K562 (cell line): ENCODE measurements at regions not wholly inside any gene's neighbourhood (a gene's known extent, or its start where the extent isn't known, plus 50 kb on each side); places are given as distances from the start of the nearest gene placed in this dataset.

Source experiments
- ATAC-seq: fragments of 200-7000 bp; cut with Tn5 transposase; 3 replicates; pipeline ENCODE4 v1.9.1; 2020; ENCODE audit warnings: moderate library complexity
- BruUV-seq: library from RNA; stranded (reverse); fragments of 400-500 nt; replicated peaks from 2 replicates; lab custom pipeline; 2021; lab: Mats Ljungman, UMichigan
- CTCF ChIA-PET: fragments of 300-600 bp; formaldehyde crosslinking; extraction: SDS; loops from one replicate; lab custom pipeline; 2021; ENCODE audit warnings: low intra/inter-chr PET ratio; lab: Yijun Ruan, JAX
- POLR2A ChIA-PET: fragments of 300-600, 350-650 bp; sonication (Branson Sonifier 250); formaldehyde crosslinking; extraction: SDS; loops from one replicate; lab custom pipeline; 2021; ENCODE audit warnings: antibody characterized with exemption, inconsistent platforms; lab: Yijun Ruan, JAX
- DNase-seq, 4 experiments: peaks; one replicate each; pipeline versions ENCODE4 v3.0.0 to v3.0.0-alpha.2; 2011 to 2018; ENCODE audit warnings: low spot score in 3 of 4, mixed read lengths in 3 of 4; ENCODE audit errors: extremely low read depth in 1 of 4
- FAIRE-seq: peaks from 2 replicates; lab custom pipeline; 2011; peaks lifted over from hg19 to GRCh38; lab: Jason Lieb, UNC
- H2AFZ ChIP-seq: 2 replicates; pipeline ENCODE4 v1.6.0; 2011; ENCODE audit warnings: low read depth, low read length, control low read depth, inconsistent platforms
- H3K27ac ChIP-seq: fragments of 200-600 bp; 3 replicates; pipeline ENCODE4 v1.8.0; 2011; ENCODE audit warnings: low read depth, mild to moderate bottlenecking, control low read depth, inconsistent platforms, low read length, moderate library complexity, mixed read lengths; ENCODE audit errors: extremely low read depth
- H3K27me3 ChIP-seq, 2 experiments: fragments of 300-600 bp in 1 of 2; 2 replicates in 1 of 2; 3 replicates in 1 of 2; pipeline versions ENCODE4 v1.6.0 to v1.8.0; 2011; ENCODE audit warnings: inconsistent platforms in 2 of 2, low read length in 2 of 2, mild to moderate bottlenecking in 1 of 2, mixed read lengths in 1 of 2, moderate library complexity in 1 of 2; ENCODE audit not compliant: control insufficient read depth in 2 of 2, insufficient read depth in 2 of 2
- H3K36me3 ChIP-seq: fragments of 300-600 bp; 3 replicates; pipeline ENCODE4 v1.8.0; 2011; ENCODE audit warnings: mild to moderate bottlenecking, low read length, inconsistent platforms; ENCODE audit not compliant: control insufficient read depth, insufficient read depth
- H3K4me1 ChIP-seq, 2 experiments: fragments of 200-600 bp in 1 of 2; replicated peaks in 1 of 2; 2 replicates in 1 of 2; 3 replicates in 1 of 2; pipeline versions ENCODE4 v1.5.1 to v1.8.0; 2011; ENCODE audit warnings: inconsistent platforms in 2 of 2, low read length in 2 of 2, mild to moderate bottlenecking in 1 of 2, mixed read lengths in 1 of 2, moderate library complexity in 1 of 2; ENCODE audit not compliant: control insufficient read depth in 2 of 2, insufficient read depth in 2 of 2
- H3K4me2 ChIP-seq: 2 replicates; pipeline ENCODE4 v1.6.1; 2011; ENCODE audit warnings: low read length, control low read depth, inconsistent platforms, mixed read lengths; ENCODE audit not compliant: insufficient read depth
- H3K4me3 ChIP-seq: fragments of 200-600 bp; sonication (generic), shearing (Covaris generic); 2 replicates; pipeline ENCODE4 v1.5.1; 2016; ENCODE audit warnings: control low read depth, inconsistent platforms
- H3K79me2 ChIP-seq: fragments of 200-600 bp; 3 replicates; pipeline ENCODE4 v1.8.0; 2011; ENCODE audit warnings: low read length, inconsistent platforms; ENCODE audit not compliant: control insufficient read depth, insufficient read depth
- H3K9ac ChIP-seq, 2 experiments: 2 replicates each; pipeline versions ENCODE4 v1.6.0 to v1.6.1; 2011; ENCODE audit warnings: low read depth in 2 of 2, low read length in 2 of 2, control low read depth in 1 of 2, inconsistent platforms in 1 of 2, mild to moderate bottlenecking in 1 of 2, mixed read lengths in 1 of 2; ENCODE audit not compliant: insufficient read depth in 1 of 2
- H3K9me1 ChIP-seq: one replicate; pipeline ENCODE4 v1.6.0; 2011; ENCODE audit warnings: inconsistent platforms, mild to moderate bottlenecking, low read length, moderate library complexity; ENCODE audit not compliant: control insufficient read depth, insufficient read depth
- H3K9me3 ChIP-seq: replicated peaks from 2 replicates; pipeline ENCODE4 v1.5.1; 2011; ENCODE audit warnings: low read depth, low read length, inconsistent platforms; ENCODE audit not compliant: control insufficient read depth, insufficient read depth
- H4K20me1 ChIP-seq: replicated peaks from 2 replicates; pipeline ENCODE4 v1.6.1; 2011; ENCODE audit warnings: low read length, inconsistent platforms, mixed read lengths; ENCODE audit not compliant: control insufficient read depth, insufficient read depth
- ARID1B ChIP-seq: fragments of 450-650 bp; IDR thresholded peaks from 2 replicates; pipeline ENCODE4 v1.6.1; 2016; ENCODE audit warnings: antibody characterized with exemption, mild to moderate bottlenecking, inconsistent platforms
- CBFA2T3 ChIP-seq: fragments of 450-650 bp; IDR thresholded peaks from 2 replicates; pipeline ENCODE4 v1.6.1; 2017
- CCNT2 ChIP-seq: IDR thresholded peaks from 2 replicates; pipeline ENCODE4 v1.6.1; 2011; ENCODE audit warnings: borderline replicate concordance, low read depth, mild to moderate bottlenecking, moderate library complexity, mixed read lengths, low read length; ENCODE audit not compliant: insufficient read length; ENCODE audit errors: extremely low read depth
- CEBPG ChIP-seq, 3 experiments: fragments of 200-800 bp in 1 of 3; sonication (Bioruptor generic) in 1 of 3; sonication (generic) in 1 of 3; formaldehyde crosslinking in 1 of 3; IDR thresholded peaks in 2 of 3; conservative IDR thresholded peaks in 1 of 3; 2 replicates each; pipeline versions ENCODE4 v1.6.1 to v1.8.0; 2016 to 2022; ENCODE audit warnings: missing compliant biosample characterization in 2 of 3, missing genetic modification characterization in 2 of 3, mild to moderate bottlenecking in 1 of 3, missing genetic modification reagents in 1 of 3
- HLTF ChIP-seq: fragments of 450-650 bp; IDR thresholded peaks from 2 replicates; pipeline ENCODE4 v1.6.1; 2016
- JUND ChIP-seq, 2 experiments: IDR thresholded peaks; 2 replicates in 1 of 2; 3 replicates in 1 of 2; pipeline ENCODE4 v1.6.1; 2011; ENCODE audit warnings: borderline replicate concordance in 2 of 2, low read depth in 2 of 2, low read length in 2 of 2, improper control_type of control experiment in 1 of 2, missing biosample characterization in 1 of 2, missing genetic modification characterization in 1 of 2, missing genetic modification reagents in 1 of 2
- L3MBTL2 ChIP-seq: fragments of 450-650 bp; IDR thresholded peaks from 2 replicates; pipeline ENCODE4 v1.6.1; 2016; ENCODE audit warnings: mild to moderate bottlenecking, moderate library complexity
- MBD2 ChIP-seq: sonication (generic); IDR thresholded peaks from 2 replicates; pipeline ENCODE4 v1.6.1; 2016; ENCODE audit warnings: low read depth, borderline replicate concordance
- MEIS2 ChIP-seq: fragments of 450-650 bp; IDR thresholded peaks from 2 replicates; pipeline ENCODE4 v1.6.1; 2014; ENCODE audit warnings: mild to moderate bottlenecking; ENCODE audit not compliant: partially characterized antibody
- RBFOX2 ChIP-seq: fragments of 200-400 bp; formaldehyde crosslinking; IDR thresholded peaks from 2 replicates; pipeline ENCODE4 v1.6.1; 2017; ENCODE audit warnings: low read depth, mild to moderate bottlenecking, low read length, moderate library complexity
- SRF ChIP-seq, 2 experiments: fragments of 250-450, 450-650 bp in 1 of 2; sonication (Bioruptor Pico) in 1 of 2; sonication (generic) in 1 of 2; formaldehyde crosslinking; IDR thresholded peaks; 2 replicates each; pipeline versions ENCODE4 v1.5.0 to v1.5.1; 2020 to 2022; ENCODE audit warnings: mild to moderate bottlenecking in 1 of 2, missing genetic modification reagents in 1 of 2
- TAL1 ChIP-seq: fragments of 450-650 bp; IDR thresholded peaks from 2 replicates; pipeline ENCODE4 v1.6.1; 2016; ENCODE audit warnings: mild to moderate bottlenecking
- ZFP36 ChIP-seq: fragments of 150-350 bp; IDR thresholded peaks from 2 replicates; pipeline ENCODE4 v1.6.1; 2018; ENCODE audit warnings: low read length, low read depth; ENCODE audit not compliant: partially characterized antibody
- ZNF239 ChIP-seq: fragments of 250-450 bp; sonication (Bioruptor Pico); IDR thresholded peaks from 2 replicates; pipeline ENCODE4 v1.4.0; 2020; ENCODE audit warnings: mild to moderate bottlenecking
- ZNF282 ChIP-seq: sonication (generic); formaldehyde crosslinking; IDR thresholded peaks from 2 replicates; pipeline ENCODE4 v1.8.1; 2023; ENCODE audit warnings: missing genetic modification reagents
- WGBS: fragments of 100-300 bp; shearing (Covaris generic); methylation state at CpG from one replicate; pipeline ENCODE4 v1.1.6; 2016; ENCODE audit warnings: low coverage, mixed read lengths; ENCODE audit not compliant: insufficient coverage; ENCODE audit errors: missing lambda C conversion rate; 5-methylcytosine and 5-hydroxymethylcytosine counted together
- in situ Hi-C: fragments of 300-500 bp; cut with MboI; formaldehyde crosslinking; loops from 4 replicates; pipeline ENCODE4 v1.15.0; 2018; ENCODE audit warnings: inconsistent platforms, mixed read lengths
- intact Hi-C: fragments of 100-400 bp; cut with micrococcal nuclease; formaldehyde crosslinking; loops from 2 replicates; pipeline ENCODE4 v1.14.2; 2022
- TF ChIP-seq, protein P1 (sequence below): IDR thresholded peaks from 2 replicates; pipeline ENCODE4 v1.6.1; 2011; ENCODE audit warnings: borderline replicate concordance, low read depth, mild to moderate bottlenecking, moderate library complexity, low read length; ENCODE audit not compliant: insufficient read depth, poor library complexity, severe bottlenecking
- TF ChIP-seq, protein P2 (sequence below), 2 experiments: fragments of 450-650 bp in 1 of 2; sonication (generic) in 1 of 2; formaldehyde crosslinking in 1 of 2; IDR thresholded peaks in 1 of 2; conservative IDR thresholded peaks in 1 of 2; 2 replicates each; pipeline versions ENCODE4 v1.6.1 to v1.8.1; 2016 to 2023; ENCODE audit warnings: mild to moderate bottlenecking in 2 of 2, moderate library complexity in 2 of 2, inconsistent platforms in 1 of 2, missing genetic modification reagents in 1 of 2

DNA sequence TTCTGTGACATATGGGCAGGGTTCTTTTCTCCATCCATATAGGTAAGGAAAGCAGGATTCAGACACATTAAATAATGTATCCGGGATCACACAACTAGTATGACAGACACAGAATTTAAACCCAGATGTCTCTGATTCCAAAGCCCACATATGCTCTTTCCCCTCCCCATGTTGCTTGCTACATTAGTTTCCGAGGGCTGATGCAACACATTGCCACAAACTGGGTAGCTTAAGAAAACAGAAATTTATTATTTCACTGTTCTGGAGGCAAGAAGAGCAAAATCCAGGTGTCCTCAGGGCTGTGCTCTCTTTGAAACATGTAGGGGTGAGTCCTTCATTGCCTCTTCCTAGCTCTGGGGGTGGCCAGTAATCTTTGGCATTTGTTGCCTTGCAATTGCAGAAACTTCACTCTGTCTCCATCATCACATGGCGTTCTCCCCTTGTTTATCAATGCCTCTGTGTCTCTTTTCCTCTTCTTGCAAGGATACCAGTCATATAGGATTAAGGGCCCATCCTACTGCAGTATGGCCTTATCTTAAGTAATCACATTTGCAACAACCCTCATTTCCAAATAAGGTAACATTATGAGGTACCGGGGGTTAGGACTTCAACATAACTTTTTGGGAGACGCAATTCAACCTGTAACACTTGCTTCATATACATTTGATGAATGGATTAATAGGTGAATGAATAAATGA, 83.0 kb upstream of the CCND2 start:
- H3K79me2 ChIP-seq = no peaks in the 10 kb centered on the region
- no peak overlapping the region for H3K27ac ChIP-seq
- ChIA-PET CTCF (no interaction called here), POLR2A (interaction anchor here (0.6 to 1.0 kb wide), 3 partner anchors 14 to 86 kb away, joined by 3 read pairs; no protein-coding TSS in a partner anchor)
- H3K9me1 ChIP-seq = no peaks in the 10 kb centered on the region
- no peak overlapping the region for H3K9ac ChIP-seq
- in situ Hi-C loops = no loop called here
- peaks cover 10 to 22% of the 10 kb centered on the region in 2 experiments; a peak in 3 of 5 replicates for H3K27me3 ChIP-seq
- WGBS = 4% methylated on average over 5 of the region's 5 CpGs
- BruUV-seq = no TSS peak
- no peak overlapping the region; the same call in 1 of the 2 replicates for H3K4me2 ChIP-seq
- H2AFZ ChIP-seq = no peak overlapping the region
- no peak overlapping the region for H3K4me3 ChIP-seq
- intact Hi-C loops = no loop called here
- ATAC-seq (peak; percentile 71), DNase-seq (no peak), FAIRE-seq (no peak)
- no peaks in the 10 kb centered on the region for H3K9me3 ChIP-seq
- no peaks in the 10 kb centered on the region for H3K36me3 ChIP-seq
- peaks cover 0 to 4% of the 10 kb centered on the region in 2 experiments; a peak in 1 of 5 replicates for H3K4me1 ChIP-seq
- no peaks in the 10 kb centered on the region for H4K20me1 ChIP-seq
- TF ChIP-seq ARID1B (peak; percentile 22; the same call in 1 of the 2 replicates), CCNT2 (no peak), JUND (IDR thresholded peaks at IDR 0.05; ENCODE audit: borderline replicate concordance, low read depth, low read length) (0 out of 2 replicates have a peak, but pooled peaks have one; percentile 23), JUND (tag; IDR thresholded peaks at IDR 0.05; ENCODE audit: borderline replicate concordance, low read depth, low read length) (no peak), CEBPG (CRISPR knock-in tag; IDR thresholded peaks at IDR 0.05) (peak; percentile 85), CEBPG (tag; conservative IDR thresholded peaks at IDR 0.05 in 1 of 2, IDR thresholded peaks at IDR 0.05 in 1 of 2) (peak; percentile 55 to 89; a peak in 3 of 4 replicates), L3MBTL2 (no peak), HLTF (no peak), MBD2 (no peak), ZFP36 (peak; percentile 15), CBFA2T3 (0 out of 2 replicates have a peak, but pooled peaks have one; percentile 12), TAL1 (peak; percentile 9; the same call in 1 of the 2 replicates), SRF (CRISPR knock-in tag; IDR thresholded peaks at IDR 0.05) (peak; percentile 63 to 98; a peak in 3 of 4 replicates), ZNF239 (CRISPR knock-in tag) (no peak), RBFOX2 (0 out of 2 replicates have a peak, but pooled peaks have one; percentile 13), MEIS2 (peak; percentile 30), ZNF282 (CRISPR knock-in tag) (no peak)
- TF ChIP-seq, protein P1, sequence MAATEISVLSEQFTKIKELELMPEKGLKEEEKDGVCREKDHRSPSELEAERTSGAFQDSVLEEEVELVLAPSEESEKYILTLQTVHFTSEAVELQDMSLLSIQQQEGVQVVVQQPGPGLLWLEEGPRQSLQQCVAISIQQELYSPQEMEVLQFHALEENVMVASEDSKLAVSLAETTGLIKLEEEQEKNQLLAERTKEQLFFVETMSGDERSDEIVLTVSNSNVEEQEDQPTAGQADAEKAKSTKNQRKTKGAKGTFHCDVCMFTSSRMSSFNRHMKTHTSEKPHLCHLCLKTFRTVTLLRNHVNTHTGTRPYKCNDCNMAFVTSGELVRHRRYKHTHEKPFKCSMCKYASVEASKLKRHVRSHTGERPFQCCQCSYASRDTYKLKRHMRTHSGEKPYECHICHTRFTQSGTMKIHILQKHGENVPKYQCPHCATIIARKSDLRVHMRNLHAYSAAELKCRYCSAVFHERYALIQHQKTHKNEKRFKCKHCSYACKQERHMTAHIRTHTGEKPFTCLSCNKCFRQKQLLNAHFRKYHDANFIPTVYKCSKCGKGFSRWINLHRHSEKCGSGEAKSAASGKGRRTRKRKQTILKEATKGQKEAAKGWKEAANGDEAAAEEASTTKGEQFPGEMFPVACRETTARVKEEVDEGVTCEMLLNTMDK = no peak
- TF ChIP-seq, protein P2, sequence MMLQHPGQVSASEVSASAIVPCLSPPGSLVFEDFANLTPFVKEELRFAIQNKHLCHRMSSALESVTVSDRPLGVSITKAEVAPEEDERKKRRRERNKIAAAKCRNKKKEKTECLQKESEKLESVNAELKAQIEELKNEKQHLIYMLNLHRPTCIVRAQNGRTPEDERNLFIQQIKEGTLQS (IDR thresholded peaks at IDR 0.05) = peak; percentile 70; the same call in 1 of the 2 replicates
- TF ChIP-seq, protein P2 (CRISPR knock-in tag; conservative IDR thresholded peaks at IDR 0.05) = no peak
